Activated T-cell treated with anti-CD3 and anti-CD28 coated beads, Interleukin-2, amount 50 U/mL, for 24 hours (primary cell): ENCODE measurements at regions not wholly inside any gene's neighbourhood (a gene's known extent, or its start where the extent isn't known, plus 50 kb on each side); places are given as distances from the start of the nearest gene placed in this dataset.

Experiments
- DNase-seq: peaks from one replicate; pipeline ENCODE4 v3.0.0-alpha.2; 2020
- H3K27ac Mint-ChIP-seq: 2 replicates; pipeline ENCODE4 v1.8.0; 2020; ENCODE audit warnings: mild to moderate bottlenecking, mixed read lengths
- H3K27me3 Mint-ChIP-seq: 2 replicates; pipeline ENCODE4 v1.8.0; 2020; ENCODE audit warnings: mixed read lengths
- H3K36me3 Mint-ChIP-seq: 2 replicates; pipeline ENCODE4 v1.8.0; 2020; ENCODE audit warnings: low read depth, mixed read lengths
- H3K4me1 Mint-ChIP-seq: 2 replicates; pipeline ENCODE4 v1.8.0; 2020; ENCODE audit warnings: low read depth, mixed read lengths
- H3K4me3 Mint-ChIP-seq: 2 replicates; pipeline ENCODE4 v1.8.0; 2020; ENCODE audit warnings: mild to moderate bottlenecking, moderate library complexity, mixed read lengths
- H3K9me3 Mint-ChIP-seq: 2 replicates; pipeline ENCODE4 v1.8.0; 2020; ENCODE audit warnings: mixed read lengths

GRCh38 chr3:80040067-80040466, 272.3 kb upstream of the ROBO1 start:
- H3K4me1 Mint-ChIP-seq, result no peaks in the 10 kb centered on the region

DNA sequence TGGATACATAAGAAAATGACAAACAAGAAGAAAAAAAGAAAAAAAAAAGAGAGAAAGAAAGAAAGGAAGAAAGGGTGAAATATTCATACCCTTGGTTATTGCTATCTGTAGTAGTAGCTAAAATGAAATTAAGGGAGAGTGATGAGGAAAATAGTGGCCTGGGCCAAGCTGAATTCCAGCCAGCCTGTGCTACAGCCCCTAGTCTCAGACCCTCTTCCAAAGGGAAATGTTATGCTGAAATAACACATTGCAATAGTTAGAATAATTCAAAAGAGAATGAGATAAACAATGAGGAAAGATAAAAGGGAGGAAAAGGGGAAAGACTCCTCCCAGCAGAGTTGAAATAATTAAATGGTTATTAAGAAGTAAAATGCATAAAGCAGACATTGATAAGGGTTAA, 268.4 kb upstream of the ROBO1 start:
- no peak for DNase-seq
- no peaks in the 10 kb centered on the region for H3K27me3 Mint-ChIP-seq
- no peak overlapping the region for H3K4me3 Mint-ChIP-seq
- no peaks in the 10 kb centered on the region for H3K36me3 Mint-ChIP-seq
- peaks cover 6% of the 10 kb centered on the region for H3K9me3 Mint-ChIP-seq
- no peak overlapping the region for H3K27ac Mint-ChIP-seq
- no peaks in the 10 kb centered on the region for H3K4me1 Mint-ChIP-seq

More at GRCh38 chr3:80040067-80040466, 272.3 kb upstream of the ROBO1 start:
- Mint-ChIP-seq H3K27me3 (no peaks in the 10 kb centered on the region), H3K36me3 (no peaks in the 10 kb centered on the region), H3K27ac (no peak overlapping the region), H3K4me3 (no peak overlapping the region), H3K9me3 (peaks cover 5% of the 10 kb centered on the region)
- no peak for DNase-seq

- Mint-ChIP-seq H3K27me3 (no peaks in the 10 kb centered on the region), H3K27ac (no peak overlapping the region), H3K9me3 (peaks cover 10% of the 10 kb centered on the region), H3K36me3 (no peaks in the 10 kb centered on the region), H3K4me1 (no peaks in the 10 kb centered on the region), H3K4me3 (no peak overlapping the region)
- no peak for DNase-seq
Measured at GRCh38 chr3:80035021-80035420, 267.2 kb upstream of the ROBO1 start.

DNA sequence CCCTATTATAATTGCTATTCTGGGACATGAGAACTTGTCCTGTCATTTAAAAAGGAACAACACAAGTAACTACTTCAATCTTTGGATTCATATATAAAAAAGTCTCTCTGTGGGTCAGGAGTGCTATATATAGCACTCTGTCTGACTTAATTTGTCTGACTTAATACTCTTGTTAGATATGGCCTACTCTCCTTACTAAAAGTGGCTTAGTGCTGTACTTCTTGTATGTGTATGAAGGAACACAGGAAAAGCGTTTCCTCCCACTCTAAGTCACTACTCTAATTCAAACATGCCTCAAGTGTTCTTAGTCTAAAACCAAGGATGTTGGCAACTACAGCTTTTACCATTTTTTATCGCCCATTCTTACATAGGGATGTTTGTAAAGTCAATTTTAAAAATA, 255.2 kb upstream of the ROBO1 start:
- peaks cover 20% of the 10 kb centered on the region for H3K9me3 Mint-ChIP-seq
- H3K4me1 Mint-ChIP-seq, result no peaks in the 10 kb centered on the region
- no peaks in the 10 kb centered on the region for H3K27me3 Mint-ChIP-seq
- no peak overlapping the region for H3K4me3 Mint-ChIP-seq
- no peak for DNase-seq
- H3K36me3 Mint-ChIP-seq, result no peaks in the 10 kb centered on the region
- no peak overlapping the region for H3K27ac Mint-ChIP-seq

GRCh38 chr3:80018375-80018774, 250.6 kb upstream of the ROBO1 start:
- DNase-seq, result no peak
- H3K4me3 Mint-ChIP-seq, result no peak overlapping the region
- H3K36me3 Mint-ChIP-seq, result no peaks in the 10 kb centered on the region
- no peak overlapping the region for H3K27ac Mint-ChIP-seq
- no peaks in the 10 kb centered on the region for H3K4me1 Mint-ChIP-seq
- peaks cover 19% of the 10 kb centered on the region for H3K9me3 Mint-ChIP-seq
- H3K27me3 Mint-ChIP-seq, result no peaks in the 10 kb centered on the region

DNA sequence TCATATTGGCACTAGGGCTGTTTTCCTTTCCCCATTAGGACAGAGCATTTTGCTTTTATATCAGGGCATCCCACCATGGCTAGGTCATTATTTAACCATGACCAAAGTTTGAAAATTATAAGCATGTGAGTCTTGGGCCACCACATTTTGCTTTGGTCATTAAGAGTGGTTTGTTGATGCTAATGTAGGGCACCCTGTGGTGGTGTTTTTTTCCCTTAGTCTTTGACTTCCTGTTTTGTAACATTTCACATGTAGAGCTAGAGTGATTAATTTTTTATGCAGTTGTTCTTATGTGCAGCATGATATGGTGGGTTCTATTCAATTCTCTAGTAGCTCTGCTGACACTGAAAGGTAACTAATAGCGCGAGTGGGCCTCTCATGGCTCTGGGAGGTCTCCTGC, 249.6 kb upstream of the ROBO1 start:
- H3K27me3 Mint-ChIP-seq, result no peaks in the 10 kb centered on the region
- DNase-seq, result no peak
- no peak overlapping the region for H3K4me3 Mint-ChIP-seq
- H3K36me3 Mint-ChIP-seq, result no peaks in the 10 kb centered on the region
- H3K9me3 Mint-ChIP-seq, result peaks cover 20% of the 10 kb centered on the region
- H3K27ac Mint-ChIP-seq, result no peak overlapping the region
- H3K4me1 Mint-ChIP-seq, result no peaks in the 10 kb centered on the region

DNA sequence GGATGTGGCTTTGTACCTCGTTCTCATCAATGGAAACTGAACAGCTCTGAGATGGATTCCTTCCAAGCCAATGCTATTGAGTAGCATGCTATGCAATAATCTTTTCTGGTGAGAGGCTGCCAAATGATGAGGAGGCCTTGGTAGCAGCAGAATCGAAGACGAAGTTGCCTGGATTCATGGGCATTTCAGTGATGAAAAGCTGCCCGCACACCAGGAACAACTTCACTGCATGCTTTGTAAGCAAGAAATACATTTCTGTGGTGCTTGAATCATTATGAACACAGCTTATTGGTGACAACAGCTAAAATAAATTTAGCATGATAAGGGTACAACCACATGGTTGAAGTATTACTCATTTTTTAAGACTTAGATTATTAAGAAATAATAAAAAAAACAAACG, 246.8 kb upstream of the ROBO1 start:
- Mint-ChIP-seq H3K27me3 (no peaks in the 10 kb centered on the region), H3K4me1 (no peaks in the 10 kb centered on the region), H3K4me3 (no peak overlapping the region), H3K36me3 (no peaks in the 10 kb centered on the region), H3K27ac (no peak overlapping the region), H3K9me3 (peaks cover 16% of the 10 kb centered on the region)
- DNase-seq, result no peak

GRCh38 chr3:80010021-80010571, 242.3 kb upstream of the ROBO1 start:
- Mint-ChIP-seq H3K4me3 (no peak overlapping the region), H3K27me3 (no peaks in the 10 kb centered on the region), H3K9me3 (peaks cover 20% of the 10 kb centered on the region), H3K4me1 (no peaks in the 10 kb centered on the region), H3K36me3 (no peaks in the 10 kb centered on the region), H3K27ac (no peak overlapping the region)
- DNase-seq, result no peak

DNA sequence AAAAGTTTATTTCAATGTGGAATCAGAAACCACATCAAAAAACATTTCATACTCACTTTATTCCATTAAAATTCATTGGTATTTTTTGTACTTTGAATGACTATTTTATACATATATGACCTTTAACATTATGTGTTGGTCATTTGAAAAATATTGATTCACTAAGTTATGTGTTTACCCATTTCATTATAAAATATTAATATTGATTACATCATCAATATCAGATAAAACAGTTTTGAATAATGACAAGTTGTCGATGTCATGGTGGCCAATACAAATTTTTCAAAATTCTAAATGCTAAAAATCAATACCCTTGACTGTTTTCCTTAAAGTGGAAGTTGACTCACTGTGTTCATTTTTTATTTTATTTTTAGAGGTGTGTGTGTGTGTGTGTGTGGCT, 239.7 kb upstream of the ROBO1 start:
- DNase-seq, result no peak
- Mint-ChIP-seq H3K4me1 (no peaks in the 10 kb centered on the region), H3K36me3 (no peaks in the 10 kb centered on the region), H3K9me3 (peaks cover 19% of the 10 kb centered on the region), H3K27ac (no peak overlapping the region), H3K4me3 (no peak overlapping the region), H3K27me3 (no peaks in the 10 kb centered on the region)

DNA sequence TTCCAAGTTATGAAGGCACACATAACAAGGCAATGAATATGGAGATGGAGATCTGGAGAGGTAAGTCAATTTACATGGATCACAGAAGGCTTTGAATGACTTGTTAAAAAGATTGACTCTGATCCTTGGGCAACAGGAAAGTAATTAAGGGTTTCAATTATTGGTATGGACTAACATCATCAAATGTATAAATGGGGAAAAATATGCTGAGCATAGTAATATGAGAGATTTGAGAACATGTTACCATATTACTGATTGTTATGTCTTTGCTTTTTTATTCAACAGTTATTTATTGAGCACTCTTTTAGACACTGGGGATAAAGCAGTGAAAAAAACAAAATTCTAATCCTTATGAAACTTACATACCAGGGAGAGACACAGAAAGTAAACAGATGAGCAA, 238.5 kb upstream of the ROBO1 start:
- Mint-ChIP-seq H3K27me3 (no peaks in the 10 kb centered on the region), H3K27ac (no peak overlapping the region), H3K9me3 (peaks cover 15% of the 10 kb centered on the region), H3K4me1 (no peaks in the 10 kb centered on the region), H3K36me3 (no peaks in the 10 kb centered on the region), H3K4me3 (no peak overlapping the region)
- no peak for DNase-seq

GRCh38 chr3:80000022-80000421, 232.2 kb upstream of the ROBO1 start:
- H3K36me3 Mint-ChIP-seq, result no peaks in the 10 kb centered on the region
- no peaks in the 10 kb centered on the region for H3K27me3 Mint-ChIP-seq
- no peak overlapping the region for H3K4me3 Mint-ChIP-seq
- no peak for DNase-seq
- no peaks in the 10 kb centered on the region for H3K4me1 Mint-ChIP-seq
- peaks cover 5% of the 10 kb centered on the region for H3K9me3 Mint-ChIP-seq
- no peak overlapping the region for H3K27ac Mint-ChIP-seq

DNA sequence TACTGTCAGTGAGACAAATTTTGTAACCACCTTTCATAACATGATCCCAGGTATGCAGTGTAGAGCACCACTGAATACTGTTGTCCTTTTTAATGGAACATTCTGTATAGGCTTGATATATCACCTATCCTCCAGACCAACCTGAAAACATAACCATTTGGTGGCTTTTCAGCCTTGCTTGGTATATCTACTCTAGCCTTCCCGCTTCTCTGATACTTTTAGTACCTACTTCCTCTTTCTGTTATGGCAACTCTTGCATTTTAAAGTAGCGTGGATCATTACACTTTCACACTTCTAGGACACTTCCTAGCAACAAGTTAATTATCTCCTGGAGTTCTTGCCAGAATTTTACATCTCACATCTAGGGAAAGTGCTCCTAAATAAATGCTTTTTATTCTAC, 226.6 kb upstream of the ROBO1 start:
- DNase-seq, result no peak
- Mint-ChIP-seq H3K36me3 (no peaks in the 10 kb centered on the region), H3K9me3 (peaks cover 12% of the 10 kb centered on the region), H3K27me3 (no peaks in the 10 kb centered on the region), H3K4me1 (no peaks in the 10 kb centered on the region), H3K27ac (no peak overlapping the region), H3K4me3 (no peak overlapping the region)

DNA sequence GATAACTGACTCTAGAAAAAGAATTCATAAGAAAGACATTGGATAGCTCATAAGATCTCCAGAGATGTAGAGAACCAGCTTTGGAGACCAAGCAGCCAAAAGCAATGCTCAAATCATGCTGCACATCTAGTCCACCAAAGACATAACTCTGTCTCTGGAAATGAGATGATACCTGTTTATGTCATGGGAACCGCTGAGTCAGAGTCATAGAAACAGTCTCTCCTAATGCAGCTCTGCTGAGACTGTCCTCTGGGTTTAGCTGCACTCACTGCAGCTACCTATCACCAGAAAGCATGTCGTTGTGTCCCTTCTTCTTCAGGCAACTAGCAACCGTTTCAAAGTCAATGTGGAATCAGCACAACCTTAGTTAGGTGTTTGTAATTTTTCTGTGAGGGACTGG, 218.5 kb upstream of the ROBO1 start:
- H3K9me3 Mint-ChIP-seq, result peaks cover 22% of the 10 kb centered on the region
- H3K36me3 Mint-ChIP-seq, result no peaks in the 10 kb centered on the region
- no peaks in the 10 kb centered on the region for H3K27me3 Mint-ChIP-seq
- DNase-seq, result no peak
- H3K27ac Mint-ChIP-seq, result no peak overlapping the region
- no peaks in the 10 kb centered on the region for H3K4me1 Mint-ChIP-seq
- no peak overlapping the region for H3K4me3 Mint-ChIP-seq

DNA sequence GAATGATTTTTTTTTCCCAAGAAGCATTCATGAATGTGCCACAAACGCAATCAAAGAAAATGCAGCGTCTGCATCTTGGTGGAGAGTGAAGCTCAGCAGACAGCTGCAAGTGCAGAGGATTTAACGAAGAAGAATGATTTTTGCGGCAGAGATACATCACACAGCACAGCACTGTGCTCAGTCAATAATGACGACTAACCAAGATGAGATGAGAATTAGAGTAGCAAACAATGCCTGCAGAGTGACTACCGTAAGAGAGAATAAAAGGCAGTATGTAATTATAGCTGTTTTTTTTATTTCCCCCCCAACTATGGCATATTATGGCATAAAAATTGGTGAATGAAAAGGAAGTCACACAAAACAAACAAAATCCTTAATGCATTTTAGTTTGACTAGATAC, 218.0 kb upstream of the ROBO1 start:
- no peak overlapping the region for H3K27ac Mint-ChIP-seq
- no peaks in the 10 kb centered on the region for H3K27me3 Mint-ChIP-seq
- H3K4me3 Mint-ChIP-seq, result no peak overlapping the region
- no peaks in the 10 kb centered on the region for H3K4me1 Mint-ChIP-seq
- DNase-seq, result no peak
- H3K9me3 Mint-ChIP-seq, result peaks cover 21% of the 10 kb centered on the region
- H3K36me3 Mint-ChIP-seq, result no peaks in the 10 kb centered on the region

- no peak for DNase-seq
- Mint-ChIP-seq H3K27me3 (no peaks in the 10 kb centered on the region), H3K27ac (no peak overlapping the region), H3K4me1 (no peaks in the 10 kb centered on the region), H3K9me3 (peaks cover 24% of the 10 kb centered on the region), H3K4me3 (no peak overlapping the region), H3K36me3 (no peaks in the 10 kb centered on the region)
Measured at GRCh38 chr3:79983118-79983517, 215.3 kb upstream of the ROBO1 start.

- Mint-ChIP-seq H3K27ac (no peak overlapping the region), H3K27me3 (no peaks in the 10 kb centered on the region), H3K36me3 (no peaks in the 10 kb centered on the region), H3K9me3 (peaks cover 16% of the 10 kb centered on the region), H3K4me1 (no peaks in the 10 kb centered on the region), H3K4me3 (no peak overlapping the region)
- DNase-seq, result no peak
Measured at GRCh38 chr3:79979990-79980389, 212.2 kb upstream of the ROBO1 start.
